Vagina (tissue), 2 donors: ENCODE measurements at regions not wholly inside any gene's neighbourhood (a gene's known extent, or its start where the extent isn't known, plus 50 kb on each side); places are given as distances from the start of the nearest gene placed in this dataset.

Experiments
- DNase-seq, 2 donors: peaks; one replicate each; pipeline ENCODE4 v3.0.0-alpha.2; 2017; ENCODE audit errors: extremely low spot score in 2 of 2
- H3K27ac ChIP-seq: fragments of 200-600 bp; sonication (generic); one replicate; pipeline ENCODE4 v1.5.1; 2019
- H3K27me3 ChIP-seq: fragments of 200-600 bp; sonication (generic); one replicate; pipeline ENCODE4 v1.5.1; 2019
- H3K36me3 ChIP-seq, 2 donors: fragments of 200-600 bp; sonication (generic); one replicate each; pipeline ENCODE4 v1.5.1; 2017 to 2019
- H3K4me1 ChIP-seq: fragments of 200-600 bp; sonication (generic); one replicate; pipeline ENCODE4 v1.5.1; 2019
- H3K4me3 ChIP-seq, 2 donors: fragments of 200-600 bp; sonication (generic); 1 replicate in 1 of 2; 2 replicates in 1 of 2; pipeline ENCODE4 v1.5.1; 2016 to 2019
- H3K9me3 ChIP-seq: fragments of 200-600 bp; sonication (generic); one replicate; pipeline ENCODE4 v1.5.1; 2019
- POLR2A ChIP-seq, 2 donors: fragments of 450-650 bp; IDR thresholded peaks; one replicate each; pipeline ENCODE4 v1.6.1; 2017; ENCODE audit warnings: antibody characterized with exemption in 2 of 2, mild to moderate bottlenecking in 2 of 2, moderate library complexity in 2 of 2
- POLR2AphosphoS5 ChIP-seq, 2 donors: sonication (generic); formaldehyde crosslinking; IDR thresholded peaks; one replicate each; pipeline ENCODE4 v1.9.0; 2017; ENCODE audit warnings: antibody characterized with exemption in 2 of 2, mild to moderate bottlenecking in 2 of 2, low read depth in 1 of 2; ENCODE audit not compliant: insufficient read depth in 1 of 2
- intact Hi-C: fragments of 100-400 bp; cut with DNase I; formaldehyde crosslinking; loops from one replicate; pipeline ENCODE4 v1.15.1; 2023
- TF ChIP-seq, protein P1 (sequence below), 3 experiments: fragments of 450-650 bp in 2 of 3; fragments of 200-600 bp in 1 of 3; sonication (generic) in 1 of 3; IDR thresholded peaks; one replicate each; pipeline ENCODE4 v1.5.1; 2017 to 2019; ENCODE audit warnings: antibody characterized with exemption in 3 of 3, mild to moderate bottlenecking in 2 of 3, moderate library complexity in 2 of 3

GRCh38 chr10:78579576-78579975, 489.2 kb upstream of the ZMIZ1 start:
- intact Hi-C loops = no loop called here
- H3K27me3 ChIP-seq = no peaks in the 10 kb centered on the region
- TF ChIP-seq, protein P1, sequence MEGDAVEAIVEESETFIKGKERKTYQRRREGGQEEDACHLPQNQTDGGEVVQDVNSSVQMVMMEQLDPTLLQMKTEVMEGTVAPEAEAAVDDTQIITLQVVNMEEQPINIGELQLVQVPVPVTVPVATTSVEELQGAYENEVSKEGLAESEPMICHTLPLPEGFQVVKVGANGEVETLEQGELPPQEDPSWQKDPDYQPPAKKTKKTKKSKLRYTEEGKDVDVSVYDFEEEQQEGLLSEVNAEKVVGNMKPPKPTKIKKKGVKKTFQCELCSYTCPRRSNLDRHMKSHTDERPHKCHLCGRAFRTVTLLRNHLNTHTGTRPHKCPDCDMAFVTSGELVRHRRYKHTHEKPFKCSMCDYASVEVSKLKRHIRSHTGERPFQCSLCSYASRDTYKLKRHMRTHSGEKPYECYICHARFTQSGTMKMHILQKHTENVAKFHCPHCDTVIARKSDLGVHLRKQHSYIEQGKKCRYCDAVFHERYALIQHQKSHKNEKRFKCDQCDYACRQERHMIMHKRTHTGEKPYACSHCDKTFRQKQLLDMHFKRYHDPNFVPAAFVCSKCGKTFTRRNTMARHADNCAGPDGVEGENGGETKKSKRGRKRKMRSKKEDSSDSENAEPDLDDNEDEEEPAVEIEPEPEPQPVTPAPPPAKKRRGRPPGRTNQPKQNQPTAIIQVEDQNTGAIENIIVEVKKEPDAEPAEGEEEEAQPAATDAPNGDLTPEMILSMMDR (IDR thresholded peaks at IDR 0.05) = no peak
- TF ChIP-seq POLR2AphosphoS5 (IDR thresholded peaks at IDR 0.05; ENCODE audit: insufficient read depth in 1 of 2, low read depth in 1 of 2) (no peak), POLR2A (IDR thresholded peaks at IDR 0.05) (no peak)

DNA sequence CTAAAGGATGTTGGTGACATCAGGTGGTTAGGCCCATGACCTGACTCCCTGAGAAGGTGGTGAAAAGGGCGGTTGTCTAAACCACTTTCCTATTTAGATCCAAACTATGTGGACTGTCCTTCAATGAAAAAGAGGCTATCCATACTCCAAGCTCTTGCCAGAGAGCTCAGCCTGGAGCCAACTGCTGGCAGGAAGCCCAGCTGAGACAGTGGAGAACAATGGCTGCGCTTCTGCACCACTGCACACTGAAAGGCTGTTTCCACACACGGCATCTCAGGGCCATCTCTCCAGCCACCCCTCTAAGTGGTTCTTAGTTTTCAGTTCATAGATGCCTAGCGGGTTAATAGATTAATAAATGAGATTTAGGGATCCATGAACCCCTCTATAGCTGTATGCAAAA, 488.8 kb upstream of the ZMIZ1 start:
- no peak for DNase-seq
- no peak overlapping the region for H3K27ac ChIP-seq
- no peak for TF ChIP-seq POLR2A (IDR thresholded peaks at IDR 0.05)
- TF ChIP-seq, protein P1 (IDR thresholded peaks at IDR 0.05) = no peak
- no peak for TF ChIP-seq POLR2AphosphoS5 (IDR thresholded peaks at IDR 0.05; ENCODE audit: insufficient read depth in 1 of 2, low read depth in 1 of 2)
- no peak overlapping the region for H3K4me3 ChIP-seq
- H3K27me3 ChIP-seq = no peaks in the 10 kb centered on the region
- intact Hi-C loops = no loop called here
- H3K36me3 ChIP-seq = no peaks in the 10 kb centered on the region
- no peaks in the 10 kb centered on the region for H3K9me3 ChIP-seq
- H3K4me1 ChIP-seq = peaks cover 13% of the 10 kb centered on the region

More at GRCh38 chr10:78579576-78579975, 489.2 kb upstream of the ZMIZ1 start:
- H3K36me3 ChIP-seq = no peaks in the 10 kb centered on the region
- no peaks in the 10 kb centered on the region for H3K9me3 ChIP-seq
- H3K27ac ChIP-seq = no peak overlapping the region
- DNase-seq = no peak
- H3K4me3 ChIP-seq = no peak overlapping the region
- H3K4me1 ChIP-seq = peaks cover 9% of the 10 kb centered on the region

- no peak for TF ChIP-seq POLR2AphosphoS5 (IDR thresholded peaks at IDR 0.05; ENCODE audit: insufficient read depth in 1 of 2, low read depth in 1 of 2)
- no peak for TF ChIP-seq POLR2A (IDR thresholded peaks at IDR 0.05)
- TF ChIP-seq, protein P1 (IDR thresholded peaks at IDR 0.05) = no peak
- DNase-seq = no peak
- Histone ChIP-seq H3K4me3 (no peak overlapping the region), H3K27ac (no peak overlapping the region), H3K36me3 (no peaks in the 10 kb centered on the region), H3K4me1 (peaks cover 17% of the 10 kb centered on the region), H3K27me3 (no peaks in the 10 kb centered on the region), H3K9me3 (no peaks in the 10 kb centered on the region)
- intact Hi-C loops = no loop called here
These were observed 487.6 kb upstream of the ZMIZ1 start for GRCh38 chr10:78581133-78581694.

- Histone ChIP-seq H3K4me3 (no peak overlapping the region), H3K36me3 (no peaks in the 10 kb centered on the region), H3K4me1 (peaks cover 17% of the 10 kb centered on the region), H3K27me3 (no peaks in the 10 kb centered on the region), H3K9me3 (no peaks in the 10 kb centered on the region), H3K27ac (no peak overlapping the region)
- no peak for DNase-seq
- TF ChIP-seq, protein P1 (IDR thresholded peaks at IDR 0.05) = no peak
- TF ChIP-seq POLR2AphosphoS5 (IDR thresholded peaks at IDR 0.05; ENCODE audit: insufficient read depth in 1 of 2, low read depth in 1 of 2) = no peak
- no peak for TF ChIP-seq POLR2A (IDR thresholded peaks at IDR 0.05)
- intact Hi-C loops = no loop called here
These were observed 486.2 kb upstream of the ZMIZ1 start for GRCh38 chr10:78582540-78582939.

DNA sequence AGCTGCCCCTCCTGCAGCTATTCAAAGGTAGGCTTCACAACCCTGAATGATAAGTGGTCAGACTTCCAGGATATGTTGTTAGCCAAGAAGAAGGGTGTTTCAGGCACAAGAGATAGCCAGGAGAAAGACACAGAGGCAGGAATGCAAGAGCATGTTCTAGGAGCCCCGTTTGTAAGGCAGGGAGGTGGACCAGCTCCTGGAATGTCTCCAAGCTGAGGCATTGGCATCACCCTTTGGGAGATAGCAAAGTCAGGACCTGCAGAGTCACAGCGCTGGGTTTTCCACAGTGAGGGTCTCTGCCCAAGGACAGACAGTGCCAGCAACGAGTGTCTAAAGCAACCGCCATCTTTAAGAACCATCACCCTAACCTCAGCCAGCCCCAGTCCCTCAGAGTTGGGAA, 484.5 kb upstream of the ZMIZ1 start:
- Histone ChIP-seq H3K9me3 (no peaks in the 10 kb centered on the region), H3K27ac (peak overlapping the region; percentile 71), H3K36me3 (no peaks in the 10 kb centered on the region), H3K4me3 (no peak overlapping the region), H3K4me1 (peaks cover 21% of the 10 kb centered on the region), H3K27me3 (no peaks in the 10 kb centered on the region)
- TF ChIP-seq POLR2AphosphoS5 (IDR thresholded peaks at IDR 0.05; ENCODE audit: insufficient read depth in 1 of 2, low read depth in 1 of 2) (no peak), POLR2A (IDR thresholded peaks at IDR 0.05) (no peak)
- TF ChIP-seq, protein P1 (IDR thresholded peaks at IDR 0.05) = no peak
- intact Hi-C loops = no loop called here
- no peak for DNase-seq
